NCI-H1694 treated with DMSO at 0.1 percent for 48 hours (cell line): ENCODE measurements at regions not wholly inside any gene's neighbourhood (a gene's known extent, or its start where the extent isn't known, plus 50 kb on each side); places are given as distances from the start of the nearest gene placed in this dataset.

Source experiments
- DNase-seq: peaks from one replicate; lab custom pipeline; 2025; lab: John Stamatoyannopoulos, UW

DNA sequence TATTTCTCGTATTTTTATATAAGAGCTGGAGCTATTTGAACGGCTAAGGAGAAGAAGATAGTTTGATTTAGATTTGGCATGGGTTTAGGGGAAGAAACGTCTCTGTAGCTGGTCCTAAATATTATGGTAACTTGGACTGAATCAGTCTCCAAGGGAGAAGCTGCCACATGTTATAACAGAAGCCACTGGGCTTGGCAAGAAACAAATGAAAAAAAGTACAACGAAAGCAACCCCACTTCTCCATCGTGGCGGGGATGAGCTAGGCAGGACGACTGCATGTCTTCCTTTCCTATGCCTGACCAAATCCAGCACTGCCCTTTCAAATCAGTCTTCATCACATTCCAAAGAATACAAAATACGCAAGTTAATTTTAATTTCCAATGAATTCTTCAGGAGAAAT lies 196.7 kb upstream of the KLF14 start:
- DNase-seq, result no peak

DNA sequence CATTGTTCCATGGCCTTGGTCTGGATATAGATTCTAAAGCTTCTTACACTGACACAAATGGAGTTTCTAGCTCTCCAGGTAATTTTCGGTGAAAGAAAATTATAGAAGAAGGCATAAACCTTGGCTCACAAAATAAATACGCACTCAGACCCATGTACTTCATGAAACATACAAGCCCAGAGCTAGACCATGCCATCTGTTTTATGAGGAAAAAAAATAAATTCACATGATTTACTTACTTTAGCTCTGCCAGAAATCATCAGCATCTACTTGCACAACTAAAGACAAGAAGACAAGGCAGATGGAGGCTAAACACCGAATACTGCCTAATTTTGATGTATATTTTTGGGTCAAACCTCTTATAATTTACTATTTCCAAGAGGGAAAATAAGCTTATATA lies 197.4 kb upstream of the KLF14 start:
- DNase-seq, result peak; percentile 29

DNA sequence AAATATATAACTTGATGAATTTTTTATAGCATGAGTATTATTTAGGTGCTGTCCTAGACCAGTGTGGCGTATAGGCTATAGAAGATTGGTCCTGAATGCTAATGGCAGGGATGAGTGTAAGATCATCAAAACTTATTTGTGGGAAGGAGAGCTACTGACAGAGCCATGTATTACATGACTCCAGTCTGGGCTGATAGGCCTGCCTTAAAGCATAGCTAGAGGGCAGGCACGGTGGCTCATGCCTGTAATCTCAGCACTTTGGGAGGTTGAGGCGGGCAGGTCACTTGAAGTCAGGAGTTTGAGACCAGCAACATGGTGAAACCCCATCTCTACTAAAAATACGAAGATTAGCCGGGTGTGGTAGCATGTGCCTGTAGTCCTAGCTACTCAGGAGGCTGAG lies 198.1 kb upstream of the KLF14 start:
- no peak for DNase-seq

DNA sequence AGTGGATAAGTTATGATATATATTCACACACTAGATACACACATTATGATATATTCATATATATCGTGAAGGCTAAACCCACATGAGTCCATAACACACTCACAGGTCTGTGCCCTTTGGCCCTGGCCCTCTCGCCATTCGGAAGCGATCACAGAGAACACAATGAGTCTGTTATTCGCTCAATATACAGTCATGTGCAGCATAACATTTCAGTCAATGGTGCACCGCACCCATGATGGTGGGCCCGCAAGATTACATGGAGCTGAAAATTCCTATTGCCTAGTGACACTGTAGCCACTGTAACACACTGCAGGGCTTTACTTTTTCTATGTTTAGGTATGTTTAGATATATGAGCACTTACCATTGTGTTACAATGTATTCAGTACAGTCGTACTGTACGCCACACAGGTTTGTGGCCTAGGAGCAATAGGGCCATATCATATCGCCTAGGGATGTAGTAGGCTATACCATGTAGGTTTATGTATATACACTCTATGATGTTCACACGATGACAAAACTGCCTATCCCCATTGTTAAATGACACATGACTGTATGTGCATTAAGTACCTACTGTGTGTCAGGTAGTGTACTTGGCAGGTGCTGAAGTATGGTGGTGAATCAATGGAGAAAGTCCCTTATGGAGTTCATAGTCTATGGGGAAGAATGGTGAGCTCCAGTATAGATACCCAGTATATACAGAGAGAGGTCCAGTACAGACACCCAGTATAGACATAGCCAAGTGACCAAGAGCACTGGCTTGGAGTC lies 198.8 kb upstream of the KLF14 start:
- no peak for DNase-seq

DNA sequence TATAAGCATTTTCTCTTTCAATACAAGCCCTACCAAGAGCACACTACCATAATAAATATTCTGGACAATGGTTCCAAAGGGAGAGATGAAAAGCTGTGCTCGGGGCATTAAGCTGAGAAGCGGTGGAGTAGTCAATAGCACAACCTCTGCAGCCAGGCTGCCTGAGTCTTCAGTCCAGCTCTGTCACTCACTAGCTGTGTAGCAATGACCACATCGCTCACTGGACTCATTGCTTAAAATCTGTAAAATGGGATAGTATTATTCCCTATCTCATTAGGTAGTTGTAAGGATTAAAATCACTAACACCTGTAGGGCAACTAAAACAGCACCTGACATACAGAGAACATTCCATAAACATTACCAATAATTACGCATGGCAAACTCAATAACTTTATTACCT lies 199.9 kb upstream of the KLF14 start:
- DNase-seq, result no peak

DNA sequence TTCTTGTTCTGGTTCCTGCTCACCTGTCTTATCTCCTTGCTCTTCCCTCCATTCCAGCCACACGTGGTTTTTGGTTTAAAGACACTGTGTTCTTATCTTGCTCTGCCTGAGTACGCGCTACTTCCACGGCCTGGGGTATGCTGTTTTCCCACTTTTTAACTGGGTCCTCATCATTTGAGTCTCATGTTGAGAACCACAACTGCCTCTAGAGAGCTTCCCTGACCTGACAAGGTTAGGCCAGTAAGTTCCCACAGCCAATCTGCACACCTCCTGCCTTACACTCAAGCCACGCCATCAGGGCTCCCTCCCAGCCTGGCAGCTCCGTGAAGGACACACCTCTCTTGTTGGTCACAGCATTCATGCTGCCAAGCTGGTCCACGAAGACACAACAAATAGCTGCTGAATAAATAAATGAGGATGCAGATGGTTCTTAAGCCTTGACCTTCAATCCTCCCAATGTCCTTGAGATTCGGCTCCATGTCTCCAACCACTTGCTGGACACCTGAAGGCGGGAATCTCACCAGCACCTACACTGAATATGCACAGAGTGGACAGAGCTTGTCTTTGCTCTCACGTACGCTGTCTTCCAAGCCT lies 201.7 kb upstream of the KLF14 start:
- DNase-seq, result no peak

DNA sequence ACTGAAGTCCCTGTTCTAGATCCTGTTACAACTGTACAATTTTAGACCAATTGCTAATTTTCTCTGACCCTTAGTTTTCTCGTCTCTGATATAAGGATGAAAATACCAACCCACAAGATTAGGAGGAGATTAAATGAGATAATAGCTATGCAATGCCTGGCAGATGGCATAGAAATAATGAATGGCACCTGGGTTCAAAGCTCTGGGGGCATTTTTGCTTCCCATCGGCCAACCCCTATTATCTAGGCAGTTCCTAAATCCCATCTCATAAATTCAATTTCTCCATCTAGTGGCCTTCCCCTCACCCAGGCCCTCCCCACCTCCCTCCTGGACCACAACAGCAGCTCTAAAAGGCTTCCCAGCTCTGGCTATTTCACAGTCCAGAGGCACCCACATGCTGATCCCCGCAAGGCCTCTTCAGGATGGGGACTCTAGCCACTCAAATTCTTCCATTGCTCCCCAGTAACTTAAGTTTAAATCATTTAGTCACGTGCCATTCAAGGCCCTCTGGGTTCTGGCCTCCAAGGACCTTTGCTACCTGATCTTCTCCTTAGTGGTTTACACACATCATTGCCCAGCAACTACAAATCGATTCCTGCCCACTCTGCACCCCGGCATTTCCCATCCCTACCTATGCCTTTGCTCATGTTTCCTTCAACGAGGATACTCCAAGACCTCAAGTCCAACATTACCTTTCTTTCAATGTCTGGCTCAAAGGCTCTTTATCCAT lies 202.4 kb upstream of the KLF14 start:
- DNase-seq, result no peak

DNA sequence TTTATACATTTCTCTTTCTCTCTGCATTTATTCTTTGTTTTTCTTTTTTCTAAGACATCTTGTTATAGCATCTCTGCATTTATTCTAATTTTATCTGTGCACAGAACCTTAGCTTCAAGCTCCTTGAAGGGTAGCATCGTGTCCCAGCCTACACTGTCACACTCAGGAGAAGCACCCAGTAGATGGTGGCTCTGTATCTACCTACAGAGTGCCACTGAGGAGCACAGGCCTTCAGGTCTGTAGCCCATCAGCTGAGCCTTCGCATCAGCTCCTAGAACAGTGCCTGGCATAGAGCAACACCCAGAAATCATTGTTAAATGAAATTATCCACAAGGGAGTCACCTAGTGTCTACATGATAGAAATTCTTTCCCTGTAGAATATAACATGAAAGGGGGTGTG lies 203.0 kb upstream of the KLF14 start:
- DNase-seq, result no peak

DNA sequence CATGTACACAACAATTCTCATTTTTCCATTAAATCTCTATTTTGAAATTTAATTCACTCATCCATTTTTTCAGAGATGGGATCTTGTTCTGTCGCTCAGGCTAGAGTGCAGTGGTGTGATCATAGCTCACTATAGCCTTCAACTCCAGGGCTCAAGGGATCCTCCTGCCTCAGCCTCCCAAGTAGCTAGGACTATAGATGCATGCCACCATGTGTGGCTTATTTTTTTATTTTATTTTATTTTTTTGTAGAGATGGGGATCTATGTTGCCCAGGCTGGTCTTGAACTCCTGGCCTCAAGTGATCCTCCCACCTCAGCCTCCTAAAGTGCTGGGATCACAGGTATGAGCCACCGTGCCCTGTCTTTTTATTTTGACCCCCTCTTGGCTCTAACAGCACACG lies 203.8 kb upstream of the KLF14 start:
- DNase-seq, result no peak

DNA sequence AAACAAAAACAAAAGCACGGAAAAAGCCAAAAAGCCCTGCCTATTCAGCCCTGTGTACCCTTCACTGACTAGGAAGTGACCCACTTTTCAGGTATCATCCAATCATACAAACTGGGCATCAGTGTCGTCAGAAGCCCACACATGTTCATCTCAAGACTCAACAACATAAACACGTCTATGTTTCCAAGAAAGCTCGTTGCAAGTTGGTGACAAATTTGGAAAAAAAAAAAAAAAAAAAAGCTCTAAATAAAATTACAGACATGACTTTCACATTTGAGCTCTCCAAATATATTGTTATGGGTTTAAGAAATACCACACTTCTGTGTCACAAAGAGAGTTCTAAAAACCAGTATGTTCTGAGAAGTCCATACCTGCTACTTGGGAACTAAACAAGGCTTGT lies 204.7 kb upstream of the KLF14 start:
- no peak for DNase-seq

DNA sequence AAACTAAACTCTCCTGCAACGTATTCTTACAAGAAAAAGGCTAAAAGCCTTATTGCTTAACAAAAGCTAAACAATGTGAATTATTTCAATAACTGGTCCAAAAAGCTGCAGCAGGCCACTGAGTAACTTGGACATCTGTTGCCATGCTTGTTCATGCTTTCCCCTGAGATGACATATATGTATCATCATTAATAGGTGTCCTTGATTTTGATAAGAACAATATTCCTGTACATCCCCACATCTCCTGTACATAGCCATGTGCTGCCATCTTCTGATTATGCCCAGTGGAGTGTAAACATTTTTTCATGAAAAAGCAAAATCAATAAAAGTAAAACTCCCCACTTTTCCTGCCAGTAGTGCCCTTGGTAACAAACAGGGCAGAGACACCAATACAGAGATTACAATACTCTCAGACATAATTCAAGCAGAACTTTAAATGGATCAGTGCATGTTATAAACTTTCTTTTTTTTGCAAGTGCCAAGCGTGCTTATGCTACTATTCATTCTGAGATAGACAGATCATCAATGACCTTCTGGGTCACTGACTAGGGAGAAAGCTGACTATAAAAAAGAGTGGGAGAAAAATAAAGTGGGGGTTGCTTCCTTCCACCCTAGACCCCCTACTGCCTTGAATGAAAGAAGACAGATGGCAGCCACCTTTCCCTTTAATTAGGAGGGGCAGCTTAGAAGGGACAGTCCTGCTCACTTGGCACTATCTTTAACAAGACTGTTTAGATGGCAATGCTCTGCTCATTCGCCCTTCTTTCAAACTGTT lies 205.5 kb upstream of the KLF14 start:
- no peak for DNase-seq

DNA sequence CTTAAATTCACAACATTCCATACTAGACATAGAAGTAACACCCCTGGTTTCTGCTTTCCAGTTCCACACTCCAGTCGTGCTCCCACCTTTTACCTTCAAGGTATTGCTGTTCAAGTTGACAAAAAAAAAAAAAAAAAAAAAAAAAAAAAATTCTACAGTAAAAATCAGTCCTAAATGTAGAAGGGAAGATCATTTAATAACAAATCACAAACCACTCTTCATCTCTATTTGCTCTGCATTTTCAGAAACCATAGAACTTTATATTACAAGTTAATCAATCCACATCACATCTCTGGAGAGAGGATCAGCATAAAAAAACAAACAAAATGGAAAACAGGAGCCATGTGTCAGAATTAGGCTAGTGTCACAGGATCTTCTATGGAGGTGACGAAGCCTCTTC lies 206.3 kb upstream of the KLF14 start:
- no peak for DNase-seq

DNA sequence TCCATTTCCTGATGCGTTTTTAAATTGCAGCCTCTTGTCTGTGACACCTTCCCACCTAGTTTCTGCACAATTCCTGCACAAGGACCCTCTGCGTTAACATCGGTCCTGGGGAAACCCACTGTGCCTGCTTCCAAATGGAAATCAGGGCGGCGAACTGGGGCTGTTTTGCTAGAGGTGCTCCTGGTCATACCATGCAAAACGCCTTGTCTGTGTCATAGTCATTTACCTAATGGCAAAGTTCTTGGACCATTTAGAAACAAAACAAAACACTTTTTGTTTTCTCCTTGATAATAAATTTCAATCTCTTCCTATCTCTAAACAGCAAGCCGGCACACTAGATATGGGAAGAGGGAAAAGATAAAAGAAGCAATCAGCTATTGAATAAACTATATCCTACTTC lies 206.9 kb upstream of the KLF14 start:
- DNase-seq, result no peak

DNA sequence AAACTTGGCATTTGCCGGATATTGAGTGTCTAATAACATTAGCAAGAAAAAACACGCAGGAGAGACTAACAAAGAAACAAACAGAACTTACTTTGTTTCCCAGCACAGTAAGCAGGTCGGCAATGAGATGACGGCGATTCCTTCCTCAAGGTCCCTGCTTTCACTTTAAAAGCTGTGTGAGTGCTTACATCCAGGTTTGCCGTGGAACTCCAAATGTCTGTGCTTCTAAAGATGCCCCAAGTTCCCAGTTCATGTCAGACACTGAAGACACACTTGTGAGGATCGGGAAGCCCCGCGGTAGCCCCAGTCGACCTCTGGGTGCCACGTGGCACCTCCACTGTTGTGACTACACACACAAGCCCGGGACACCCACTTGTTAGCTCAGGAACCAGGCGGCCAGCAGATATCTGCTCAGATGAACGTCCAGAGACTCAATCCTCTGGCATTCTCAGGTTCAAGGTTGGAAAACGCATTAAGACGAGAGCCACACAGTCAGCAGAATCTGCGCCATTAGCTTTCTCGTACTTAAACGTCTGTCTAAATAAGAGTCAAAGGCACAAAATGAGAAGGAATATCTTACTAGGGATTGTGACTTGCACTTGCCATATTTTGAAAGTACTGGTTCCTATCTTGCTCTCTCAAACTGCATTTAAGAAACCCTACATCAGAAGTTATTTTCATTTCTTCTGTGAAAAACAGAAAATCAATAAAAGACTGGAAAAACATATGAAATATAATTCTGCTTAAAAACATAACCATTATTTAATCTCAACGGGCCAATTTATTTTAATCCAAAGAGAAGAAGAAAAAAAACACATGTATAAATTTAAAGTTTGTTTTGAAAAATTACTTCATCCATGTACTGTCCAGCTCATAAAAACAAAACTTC lies 207.6 kb upstream of the KLF14 start:
- no peak for DNase-seq

DNA sequence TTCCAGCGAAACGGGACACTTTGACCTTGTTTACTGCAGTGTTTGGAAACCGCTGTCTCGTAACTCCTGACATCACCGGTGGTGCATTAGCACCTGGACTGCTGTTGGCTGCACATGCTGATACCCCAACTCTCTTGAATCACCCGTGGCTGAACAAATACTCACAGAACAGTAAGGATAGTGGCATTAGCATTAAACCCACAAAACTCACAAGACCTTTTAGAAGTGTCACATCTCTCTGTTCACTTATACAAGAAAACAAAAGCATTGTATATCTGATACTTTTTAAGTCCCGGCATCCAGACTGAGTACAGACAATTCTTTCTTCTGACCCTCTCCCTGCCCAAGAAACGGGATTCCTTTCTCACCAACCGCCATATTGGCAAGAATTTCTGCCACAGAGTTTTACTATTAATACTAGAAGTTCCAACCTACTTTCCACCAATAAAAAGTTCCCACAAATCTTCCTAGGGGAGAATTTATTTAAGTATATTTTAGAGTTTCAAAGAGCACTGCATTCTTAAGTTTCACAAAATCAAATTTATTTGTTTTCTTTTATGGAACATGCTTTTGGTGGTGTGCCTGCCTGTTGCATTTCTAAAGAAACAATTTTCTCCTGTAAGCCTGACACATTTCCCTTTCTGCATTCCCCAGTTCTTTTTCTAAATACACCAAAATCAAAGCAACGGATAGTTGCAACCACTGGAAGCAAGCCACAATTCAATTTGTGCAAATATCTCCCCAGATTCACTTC lies 208.4 kb upstream of the KLF14 start:
- no peak for DNase-seq

DNA sequence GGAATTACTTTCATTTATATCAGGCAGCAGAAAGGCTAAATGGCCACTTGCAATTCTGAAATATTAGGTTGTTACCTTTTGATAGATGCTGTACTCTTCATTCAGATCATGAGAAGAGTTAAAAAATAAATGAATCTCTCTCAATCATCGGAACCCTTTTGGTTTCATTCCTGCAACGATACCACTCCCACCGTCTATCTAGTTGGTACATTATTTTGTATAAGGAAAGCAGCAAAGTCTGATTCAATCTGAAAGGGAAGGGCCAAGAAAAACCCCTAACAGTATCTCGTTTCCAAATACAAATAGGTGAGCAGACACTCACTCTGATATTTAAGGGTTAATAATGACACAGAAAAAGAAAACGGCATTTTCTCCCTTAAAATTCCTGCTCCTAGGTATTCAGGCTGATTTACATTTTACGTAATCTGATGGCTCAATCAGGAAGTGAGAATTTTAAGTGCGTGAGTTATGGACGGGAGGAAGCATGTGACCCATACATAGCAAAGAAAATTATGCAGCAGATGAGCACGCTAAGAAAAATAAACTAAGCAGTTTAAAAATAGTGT lies 209.4 kb upstream of the KLF14 start:
- DNase-seq, result no peak

DNA sequence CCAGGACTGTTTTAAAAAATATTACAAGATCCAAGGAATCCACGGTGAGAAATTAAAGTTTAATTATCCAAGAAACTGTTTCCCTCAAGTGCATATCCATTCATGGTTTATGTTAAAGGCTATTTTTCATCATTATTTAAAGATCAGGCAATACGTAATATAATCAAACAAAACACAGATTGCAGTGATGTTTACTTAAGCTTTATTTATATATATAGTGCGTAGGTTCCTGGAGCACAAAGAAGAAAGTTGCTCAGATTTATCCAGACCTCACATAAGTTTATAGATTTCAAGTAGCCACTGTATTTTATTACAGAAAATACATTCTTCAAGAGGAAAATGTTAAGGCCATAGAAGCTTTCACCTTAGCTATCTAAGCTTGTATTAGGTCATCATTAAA lies 210.0 kb upstream of the KLF14 start:
- DNase-seq, result no peak

DNA sequence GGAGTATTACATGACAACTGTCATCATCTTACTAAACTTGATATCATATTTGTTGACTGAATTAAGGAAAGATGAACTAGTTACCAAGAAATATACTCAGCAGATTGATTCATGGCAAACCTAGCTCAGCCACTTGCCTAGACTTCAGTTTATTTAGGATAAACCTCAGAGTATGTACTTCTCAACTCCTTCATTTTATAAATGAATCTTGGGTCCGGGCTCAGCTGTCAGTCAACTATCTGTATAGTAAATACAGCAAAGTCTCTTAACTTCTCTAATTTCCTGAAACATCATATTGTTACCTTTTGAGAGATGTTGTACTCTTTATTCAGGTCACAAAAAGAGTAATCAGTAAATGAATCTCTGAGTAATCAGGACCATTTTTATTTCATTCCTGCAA lies 211.0 kb upstream of the KLF14 start:
- no peak for DNase-seq

DNA sequence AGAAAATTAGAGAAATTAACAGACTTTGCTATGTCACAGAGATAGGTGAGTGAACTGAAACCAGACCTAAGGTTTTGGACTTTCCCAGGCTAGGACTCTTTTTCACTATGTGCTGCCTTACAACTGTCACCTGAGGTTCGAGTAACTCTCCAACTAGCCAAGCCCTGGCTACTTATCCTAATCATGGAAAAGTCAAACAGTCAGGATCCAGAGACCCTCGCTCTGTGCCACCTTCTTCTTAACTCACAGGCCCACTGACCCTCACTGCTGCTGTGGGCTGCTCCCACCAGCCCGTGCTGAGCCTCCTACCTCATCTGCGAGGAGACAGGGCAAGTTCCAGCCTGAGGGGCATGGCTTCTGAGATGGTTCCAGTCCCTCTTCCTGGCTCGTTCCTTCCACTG lies 211.4 kb upstream of the KLF14 start:
- no peak for DNase-seq

DNA sequence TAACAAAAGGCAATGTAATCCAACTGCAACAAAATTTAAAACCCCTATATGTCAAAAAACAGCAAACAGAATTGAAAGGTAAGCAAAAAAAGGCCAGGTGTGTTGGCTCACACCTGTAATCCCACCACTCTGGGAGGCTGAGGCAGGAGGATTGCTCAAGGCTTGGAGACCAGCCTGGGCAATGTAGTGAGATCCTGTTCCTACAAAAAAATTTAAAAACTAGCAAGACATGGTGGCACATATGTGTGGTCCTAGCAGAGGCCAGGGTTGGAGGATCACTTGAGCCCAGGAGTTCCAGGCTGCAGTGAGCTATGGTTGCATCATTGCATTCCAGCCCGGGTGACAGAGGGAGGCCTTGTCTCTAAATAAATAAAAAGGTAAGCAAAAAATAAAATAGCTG lies 212.1 kb upstream of the KLF14 start:
- no peak for DNase-seq
